Activated CD4-positive, alpha-beta T cell treated with anti-CD3 and anti-CD28 coated beads, Interleukin-2, amount 50 U/mL, for 4 hours (primary cell): ENCODE measurements at regions not wholly inside any gene's neighbourhood (a gene's known extent, or its start where the extent isn't known, plus 50 kb on each side); places are given as distances from the start of the nearest gene placed in this dataset.

Source experiments
- DNase-seq, 2 experiments: peaks; one replicate each; pipeline ENCODE4 v3.0.0-alpha.2; 2020

DNA sequence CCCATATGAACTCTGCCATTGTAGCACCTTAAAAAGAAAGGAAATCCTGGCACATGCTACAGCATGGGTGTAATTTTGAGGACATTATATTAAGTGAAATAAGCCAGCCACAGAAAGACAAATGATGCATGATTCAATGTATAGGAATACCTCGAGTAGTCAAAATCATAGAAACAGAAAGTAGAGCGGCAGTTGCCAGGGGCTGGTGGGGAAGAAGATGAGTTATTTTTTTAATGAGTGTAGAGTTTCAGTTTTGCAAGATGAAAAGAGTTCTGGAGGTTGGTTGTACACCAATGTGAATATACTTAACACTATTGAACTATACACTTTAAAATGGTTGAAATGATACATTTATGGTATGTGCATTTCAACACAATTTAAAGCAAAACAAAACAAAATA is 133.0 kb downstream of the ZDHHC21 start:
- no peak for DNase-seq

DNA sequence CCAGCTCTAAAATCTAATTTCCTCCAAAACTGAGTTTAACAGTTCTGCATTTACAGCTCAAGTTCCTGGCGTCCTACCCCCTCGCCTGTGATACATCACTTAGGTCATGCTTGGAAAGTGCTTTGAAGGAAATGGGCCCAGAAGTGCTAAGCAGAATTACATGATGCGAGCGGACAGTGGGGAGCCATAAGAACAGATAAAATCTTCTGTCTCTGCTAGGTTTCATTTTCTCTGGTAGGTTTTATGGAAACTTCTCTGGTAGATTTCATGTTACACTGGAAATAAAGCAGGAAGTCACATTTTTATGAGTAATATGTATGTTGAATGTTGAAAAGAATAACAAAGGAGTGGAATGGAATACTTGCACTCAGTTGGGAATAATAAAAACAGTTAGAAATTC is 138.3 kb downstream of the ZDHHC21 start:
- DNase-seq, result no peak

DNA sequence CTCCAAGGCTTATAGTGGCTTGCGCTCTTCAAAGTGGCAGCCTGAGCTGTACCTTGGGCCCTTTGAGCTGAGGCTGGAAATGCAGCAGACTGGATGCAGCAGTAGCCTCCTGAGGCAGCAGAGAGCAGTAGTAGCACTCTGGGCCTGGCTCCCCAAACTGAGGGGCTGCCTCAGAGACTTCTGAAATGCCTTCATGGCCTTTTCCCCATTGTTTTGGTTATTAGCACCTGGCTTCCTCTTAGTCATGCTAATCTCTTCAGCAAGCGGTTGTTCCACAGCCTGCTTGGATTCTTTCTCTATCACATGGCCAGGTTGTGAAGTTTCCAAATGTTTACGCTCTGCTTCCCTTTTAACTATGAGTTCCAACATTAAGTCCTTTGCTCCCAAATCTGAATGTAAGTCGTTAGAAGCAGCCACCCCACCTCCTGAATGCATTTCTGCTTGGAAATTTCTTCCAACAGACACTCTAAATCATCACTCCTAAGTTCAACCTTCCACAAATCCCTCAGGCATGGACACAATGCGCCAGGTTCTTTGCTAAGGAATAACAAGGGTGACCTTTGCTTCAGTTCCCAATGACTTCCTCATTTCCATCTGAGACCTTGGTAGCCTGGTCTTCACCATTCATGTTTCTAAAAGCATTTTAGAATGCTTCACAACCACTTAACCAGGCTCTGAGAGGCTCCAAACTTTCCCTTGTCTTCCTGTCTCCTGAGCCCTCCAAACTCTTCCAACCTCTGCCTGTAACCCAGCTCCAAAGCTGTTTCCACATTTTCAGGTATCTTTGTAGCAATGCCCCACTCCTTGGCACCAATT is 145.8 kb downstream of the ZDHHC21 start:
- DNase-seq, result no peak

DNA sequence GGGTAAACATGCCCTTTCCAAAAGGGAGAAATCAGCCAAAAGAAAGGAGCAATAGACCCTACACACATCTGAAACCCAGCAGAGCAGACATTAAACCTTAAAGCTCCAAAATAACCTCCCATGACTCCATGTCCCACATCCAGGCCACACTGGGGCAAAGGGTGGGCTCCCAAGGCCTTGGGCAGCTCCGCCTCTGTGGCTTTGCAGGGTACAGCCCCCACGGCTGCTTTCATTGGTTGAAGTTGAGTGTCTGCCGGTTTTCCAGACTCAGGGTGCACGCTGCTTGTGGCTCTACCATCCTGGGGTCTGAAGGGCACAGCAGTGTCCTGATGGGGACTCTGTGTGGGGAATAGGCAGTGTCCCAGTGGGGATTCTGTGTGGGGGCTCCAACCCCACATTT is 146.5 kb downstream of the ZDHHC21 start:
- no peak for DNase-seq

DNA sequence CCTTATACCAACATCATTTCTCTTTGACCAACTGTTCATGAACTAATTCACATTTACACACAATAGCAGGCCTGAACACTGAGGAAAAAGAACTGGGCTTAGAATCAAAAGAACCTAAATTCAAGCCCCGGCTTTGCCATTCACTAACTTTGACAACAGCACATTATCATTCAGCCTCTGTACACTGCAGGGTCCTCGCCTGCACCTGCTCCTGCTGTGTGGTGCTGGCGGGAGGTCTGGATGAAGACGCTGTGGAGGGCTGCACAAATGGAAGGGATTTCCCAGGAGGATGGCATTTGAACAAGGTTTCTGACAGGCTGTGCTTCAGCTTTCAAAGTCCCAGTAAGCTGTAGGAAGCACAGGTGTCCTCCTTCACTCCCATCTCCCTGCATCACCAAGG is 151.2 kb downstream of the ZDHHC21 start:
- no peak for DNase-seq

DNA sequence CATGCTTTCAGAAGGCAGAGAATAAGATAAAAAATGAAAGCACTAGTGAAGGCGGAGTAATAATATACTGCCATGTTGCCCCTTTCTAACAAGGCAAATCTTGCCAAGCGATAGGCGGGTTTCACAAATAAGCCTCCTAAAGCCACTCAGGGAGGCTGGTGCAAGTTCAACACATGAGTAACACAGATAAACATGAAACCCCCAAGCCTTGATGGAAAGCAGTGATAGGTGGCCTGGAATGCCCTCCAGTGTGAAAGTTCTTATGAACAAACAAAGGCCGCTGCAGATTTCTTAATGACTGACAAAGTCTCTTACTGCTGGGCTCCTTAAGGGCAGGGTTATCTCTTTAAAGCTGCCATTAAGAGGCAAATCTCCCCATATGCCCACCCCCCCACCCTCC is 154.7 kb downstream of the ZDHHC21 start:
- no peak for DNase-seq

DNA sequence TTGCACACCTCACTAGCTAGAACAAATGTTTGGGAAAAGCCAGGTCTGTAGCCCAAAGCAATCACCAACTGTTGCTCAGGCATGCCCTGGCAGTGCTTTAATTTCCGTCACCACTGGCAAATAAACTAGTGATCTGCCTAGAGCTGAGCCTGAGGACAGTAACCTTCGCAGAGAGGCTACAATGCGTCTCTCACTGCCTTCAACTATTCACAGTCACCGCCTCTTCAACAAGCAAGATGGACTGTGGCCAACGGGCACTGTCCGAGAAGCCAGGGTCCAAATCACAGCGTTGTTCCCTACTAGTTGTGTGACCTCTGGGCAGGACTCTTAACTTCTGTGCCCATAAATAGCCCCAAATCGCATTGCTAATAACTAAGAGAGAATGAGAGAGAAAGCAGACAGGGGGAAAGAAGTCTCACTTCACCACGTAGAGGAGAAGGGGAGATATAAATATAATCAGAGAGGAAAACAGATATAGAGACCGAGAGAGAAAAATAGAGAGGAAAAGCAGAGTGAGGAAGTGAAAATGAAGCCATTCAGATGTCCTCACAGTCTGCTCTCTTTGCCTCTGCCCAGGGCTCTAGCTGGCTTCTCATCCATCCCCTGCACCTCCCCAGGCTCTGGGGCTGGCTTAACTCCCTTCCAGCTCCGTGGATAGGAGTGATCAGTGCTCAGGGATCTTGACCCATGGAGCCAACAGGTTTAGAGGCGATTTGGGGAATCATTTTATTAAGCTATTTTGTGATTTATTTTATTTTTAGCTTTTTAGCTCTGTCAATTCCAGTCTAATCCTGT is 157.9 kb downstream of the ZDHHC21 start:
- DNase-seq, result no peak

DNA sequence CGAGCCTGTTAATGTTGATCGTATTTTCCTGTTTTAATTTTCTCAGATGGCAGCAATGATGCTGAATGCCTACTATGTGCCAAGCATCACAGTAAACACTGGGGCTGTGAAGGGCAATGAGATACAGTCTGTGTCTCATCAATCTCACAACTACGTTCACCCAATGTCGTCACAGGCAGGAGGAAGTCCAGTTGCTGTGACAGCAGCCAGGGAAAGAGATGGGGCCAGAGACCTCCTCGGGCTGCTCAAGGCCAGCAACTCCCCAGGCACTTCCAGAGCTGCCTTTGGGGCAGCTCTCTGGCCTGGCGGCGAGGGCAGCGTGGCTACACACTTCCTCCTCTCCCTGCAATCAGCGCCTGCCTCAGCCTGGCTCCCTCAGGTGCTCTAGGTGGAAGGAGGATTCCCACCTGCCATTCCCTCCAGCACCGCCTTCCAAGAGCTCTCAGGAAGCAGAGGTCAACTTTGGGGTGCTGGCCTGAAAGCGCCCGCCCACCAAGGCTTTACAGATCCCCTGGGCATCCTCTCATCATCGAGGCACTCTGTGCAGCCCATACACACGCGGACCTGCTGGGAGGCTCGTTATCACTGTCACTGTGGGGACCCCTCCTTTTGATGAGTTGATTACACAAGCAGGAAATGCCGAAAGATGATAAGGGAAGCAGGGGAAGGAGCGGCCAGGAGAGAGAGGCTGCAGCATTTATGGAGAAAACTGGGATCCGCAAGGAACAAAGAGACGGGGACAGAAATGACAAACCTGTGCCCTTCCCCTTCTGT is 159.2 kb downstream of the ZDHHC21 start:
- DNase-seq, result no peak

DNA sequence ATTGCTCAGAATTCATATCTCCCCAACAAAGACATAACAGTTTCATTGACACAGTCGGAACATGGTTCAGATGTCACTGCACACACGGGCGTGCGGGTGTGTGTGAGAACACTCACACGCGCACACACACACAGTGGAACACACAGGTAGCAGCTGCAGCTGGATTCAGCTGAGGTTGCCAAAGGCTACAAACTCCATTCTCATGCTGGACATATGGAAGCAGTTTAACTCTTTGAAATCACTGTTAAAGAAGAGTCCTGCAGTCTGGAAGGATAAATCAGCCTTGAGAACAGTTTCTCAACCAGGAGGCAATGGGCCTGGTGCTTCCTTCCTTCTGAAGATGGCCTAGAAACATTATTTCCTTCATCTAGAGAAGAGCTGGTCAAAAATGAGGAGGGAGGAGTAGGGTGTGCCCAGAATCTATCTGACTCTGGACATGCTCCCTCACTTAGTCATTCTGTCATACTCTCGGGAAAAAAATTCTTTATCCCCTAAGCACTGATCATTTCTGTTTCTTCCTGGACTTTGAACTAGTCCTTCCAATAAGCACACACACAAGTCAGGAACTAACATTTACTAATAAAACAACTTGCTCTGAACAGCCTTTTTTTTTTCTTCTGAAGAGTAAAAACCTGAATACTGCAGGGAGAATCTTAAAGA is 160.6 kb downstream of the ZDHHC21 start:
- no peak for DNase-seq

DNA sequence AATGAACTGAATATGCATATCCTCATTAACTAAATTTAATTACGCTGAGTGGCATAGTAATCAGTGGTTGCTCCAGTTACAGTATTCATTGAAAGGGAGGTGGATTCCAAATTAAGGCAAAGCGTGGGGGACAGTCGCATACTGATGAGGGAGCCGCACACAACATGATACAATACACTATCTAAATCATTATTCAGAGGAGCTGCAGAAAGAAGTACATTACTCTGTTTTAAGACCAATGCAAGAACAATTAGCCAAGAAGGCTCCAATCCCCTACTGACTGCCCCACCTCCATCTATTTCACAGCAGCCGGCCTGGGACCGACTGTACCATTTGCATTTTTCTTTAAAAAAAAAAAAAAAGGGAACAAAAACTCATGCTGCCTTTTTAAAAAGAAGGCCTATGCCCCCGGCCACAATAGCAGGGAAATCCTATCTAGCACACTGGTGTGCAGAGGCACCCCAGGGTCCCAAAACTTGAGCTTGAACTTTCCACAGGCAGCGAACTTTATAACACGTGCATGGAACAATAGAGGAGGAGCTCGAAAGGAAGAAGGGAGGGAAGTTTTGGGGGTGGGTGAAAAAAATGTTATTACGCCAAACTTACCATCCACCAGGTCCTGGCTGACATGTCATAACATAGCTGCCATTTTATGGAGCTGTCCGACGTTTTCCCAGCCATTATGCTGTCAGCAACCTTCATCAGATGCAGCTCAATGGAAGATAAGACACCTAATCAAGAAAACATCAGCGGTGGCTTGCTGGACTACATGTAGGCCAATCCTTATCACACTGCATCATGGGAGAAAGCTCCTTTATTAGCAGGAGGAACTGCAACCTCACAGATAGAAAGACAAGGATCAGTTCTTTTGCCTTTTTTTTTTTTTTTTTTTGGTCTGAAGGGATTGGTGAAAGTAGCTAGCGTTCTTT is 161.6 kb downstream of the ZDHHC21 start:
- no peak for DNase-seq

DNA sequence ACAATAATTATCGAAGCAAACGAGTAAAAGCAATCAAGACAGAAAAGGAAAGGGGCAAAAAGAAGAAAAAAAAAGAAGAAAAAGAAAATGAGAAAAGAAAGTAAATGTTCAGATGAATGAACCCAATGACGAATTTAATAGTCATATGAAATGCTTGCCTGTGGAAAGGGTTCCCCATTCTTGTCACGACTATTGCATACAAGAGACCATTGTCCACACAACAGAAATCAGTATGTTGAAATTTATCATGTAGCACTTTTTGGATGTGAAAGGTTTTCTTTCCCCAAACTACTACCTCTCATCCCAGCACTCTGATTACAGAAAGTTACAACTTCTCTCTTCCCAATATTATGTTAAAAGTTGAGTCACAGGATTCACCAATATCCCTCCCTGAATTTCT is 162.4 kb downstream of the ZDHHC21 start:
- DNase-seq, result no peak

DNA sequence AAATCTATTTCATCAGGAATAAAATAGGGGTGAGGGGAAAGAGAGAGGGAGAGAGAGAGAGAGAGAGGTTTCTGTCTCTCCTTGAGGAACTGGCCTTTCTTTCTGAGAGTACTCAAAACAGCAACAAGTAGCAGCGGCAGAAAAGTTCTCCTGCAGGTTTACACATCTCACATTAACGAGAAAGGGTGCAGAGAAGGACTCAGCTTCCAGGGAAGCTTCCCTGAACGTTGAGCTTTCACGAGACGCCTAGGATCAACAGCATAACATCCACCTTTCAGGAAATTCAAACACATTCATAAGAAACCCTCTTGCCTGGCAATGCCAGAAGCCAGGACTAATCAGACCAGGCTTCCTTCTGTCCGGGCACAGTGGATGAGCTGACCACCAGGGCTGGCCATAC is 162.9 kb downstream of the ZDHHC21 start:
- DNase-seq, result no peak

DNA sequence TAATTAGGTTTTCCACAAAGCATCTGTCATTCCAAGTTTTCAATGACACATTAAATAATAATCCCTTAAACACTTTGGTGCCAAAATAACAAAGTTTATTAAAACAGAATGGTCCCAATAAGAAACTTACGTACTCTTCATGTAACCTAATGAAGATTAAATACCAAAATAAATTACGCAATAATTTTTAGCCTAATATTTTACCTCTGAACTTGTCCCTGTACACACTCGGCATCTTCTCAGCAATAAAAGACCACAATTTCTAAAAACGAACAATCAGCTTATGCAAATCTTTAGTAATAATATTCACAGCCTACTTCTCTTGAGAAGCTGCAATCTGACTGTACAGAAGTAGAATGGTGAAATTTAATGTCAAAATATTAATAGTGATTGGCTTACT is 163.6 kb downstream of the ZDHHC21 start:
- no peak for DNase-seq

DNA sequence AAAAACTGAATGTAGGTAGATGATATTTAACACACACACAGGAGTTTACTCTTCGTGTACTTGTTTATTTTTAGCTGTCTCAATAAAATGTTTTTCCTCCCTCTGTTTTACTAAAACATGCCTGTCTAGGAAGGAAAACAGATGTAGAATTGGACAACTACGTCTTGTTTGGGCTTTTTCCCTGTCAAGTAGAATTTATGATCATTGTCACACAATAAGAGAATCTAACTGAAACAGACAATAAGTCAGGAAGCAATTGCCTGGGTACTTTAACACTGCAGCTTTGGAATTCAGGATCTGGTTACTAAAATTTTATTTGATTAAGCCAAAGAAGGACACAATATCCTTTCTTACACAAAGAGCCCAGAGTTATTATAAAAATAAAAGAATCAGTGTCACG is 164.2 kb downstream of the ZDHHC21 start:
- no peak for DNase-seq

DNA sequence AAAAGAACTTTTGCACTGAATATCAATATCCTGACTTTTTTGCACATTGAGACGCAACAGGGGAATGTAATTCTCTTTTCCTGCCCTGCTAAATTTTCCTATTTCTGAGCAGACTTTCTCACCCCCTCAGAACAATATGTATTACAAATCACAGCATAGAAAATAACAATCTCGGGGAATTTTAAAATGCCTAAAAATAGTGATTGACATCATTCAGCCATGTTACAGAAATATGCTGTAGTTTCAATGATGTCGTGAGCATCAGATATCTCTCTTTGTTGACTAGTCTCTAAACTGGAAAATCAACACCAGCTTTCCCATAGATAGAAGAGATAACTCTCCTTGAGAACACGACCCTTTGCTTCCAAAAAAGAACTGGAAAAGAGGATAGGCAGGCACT is 166.7 kb downstream of the ZDHHC21 start:
- no peak for DNase-seq

DNA sequence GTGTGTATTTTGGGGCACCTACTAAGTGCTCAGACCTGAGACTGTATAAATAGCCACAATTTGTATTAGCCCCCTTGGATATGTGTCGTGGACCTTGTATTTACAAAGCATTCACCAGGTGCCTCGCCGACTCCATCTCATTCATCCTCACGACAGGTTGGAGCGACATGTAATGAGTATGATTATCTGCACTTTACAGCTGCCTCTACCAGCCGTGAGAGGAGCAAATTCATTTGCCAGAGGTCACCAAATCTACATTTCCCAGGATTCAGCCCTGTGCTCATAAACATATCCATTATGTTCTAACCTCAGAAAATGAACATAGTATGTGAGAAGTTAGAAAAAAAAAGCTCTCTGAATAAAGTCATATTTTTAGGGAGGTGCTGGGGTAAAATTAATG is 167.4 kb downstream of the ZDHHC21 start:
- no peak for DNase-seq

DNA sequence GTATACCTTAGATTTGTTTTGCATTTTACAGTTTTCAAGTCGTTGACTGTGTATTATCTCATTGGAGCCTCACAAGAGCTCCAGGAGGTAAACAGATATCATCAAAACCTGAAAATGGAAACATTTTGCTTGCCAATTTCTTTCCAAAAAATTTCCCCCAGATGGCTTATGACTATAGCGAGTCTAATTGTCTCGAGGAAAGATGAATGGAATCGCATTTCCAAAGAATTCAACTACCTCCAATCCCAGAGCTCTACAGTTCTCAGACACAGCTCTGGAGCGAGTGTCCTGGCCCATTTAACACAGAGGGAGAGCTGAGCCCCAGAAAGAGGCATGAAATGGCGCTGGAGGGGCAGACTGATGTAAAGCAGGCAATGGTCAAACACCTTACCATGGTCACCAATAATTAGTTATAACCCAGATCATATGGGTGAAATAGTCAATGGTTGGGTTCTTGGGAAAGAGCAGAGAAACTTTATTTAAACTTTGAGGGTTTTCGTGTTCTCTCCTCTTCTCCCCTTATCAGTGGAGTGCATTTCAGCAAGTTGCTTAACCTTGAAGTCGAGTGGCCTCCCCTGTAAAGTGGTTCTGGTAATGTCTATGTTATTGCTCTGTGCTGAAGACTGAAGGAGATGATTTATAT is 168.2 kb downstream of the ZDHHC21 start:
- no peak for DNase-seq

DNA sequence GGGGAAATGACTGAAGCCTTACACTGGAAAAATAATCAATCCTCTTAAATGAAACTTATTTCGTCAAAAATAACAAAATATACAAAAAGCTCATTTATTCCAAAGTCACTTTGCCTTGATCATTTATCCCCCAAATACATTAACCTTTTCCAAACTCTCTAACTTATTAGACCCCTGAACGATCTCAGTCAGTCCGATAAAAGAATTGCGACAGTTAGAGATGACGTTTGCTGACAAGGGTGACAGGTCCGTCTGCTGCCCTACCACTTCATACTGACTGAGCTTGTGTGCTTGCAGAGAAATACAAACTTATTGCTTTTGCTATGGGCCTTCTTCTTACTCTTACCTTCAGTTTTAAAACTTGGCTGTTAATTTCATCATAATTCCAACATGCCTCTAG is 169.7 kb downstream of the ZDHHC21 start:
- DNase-seq, result no peak

DNA sequence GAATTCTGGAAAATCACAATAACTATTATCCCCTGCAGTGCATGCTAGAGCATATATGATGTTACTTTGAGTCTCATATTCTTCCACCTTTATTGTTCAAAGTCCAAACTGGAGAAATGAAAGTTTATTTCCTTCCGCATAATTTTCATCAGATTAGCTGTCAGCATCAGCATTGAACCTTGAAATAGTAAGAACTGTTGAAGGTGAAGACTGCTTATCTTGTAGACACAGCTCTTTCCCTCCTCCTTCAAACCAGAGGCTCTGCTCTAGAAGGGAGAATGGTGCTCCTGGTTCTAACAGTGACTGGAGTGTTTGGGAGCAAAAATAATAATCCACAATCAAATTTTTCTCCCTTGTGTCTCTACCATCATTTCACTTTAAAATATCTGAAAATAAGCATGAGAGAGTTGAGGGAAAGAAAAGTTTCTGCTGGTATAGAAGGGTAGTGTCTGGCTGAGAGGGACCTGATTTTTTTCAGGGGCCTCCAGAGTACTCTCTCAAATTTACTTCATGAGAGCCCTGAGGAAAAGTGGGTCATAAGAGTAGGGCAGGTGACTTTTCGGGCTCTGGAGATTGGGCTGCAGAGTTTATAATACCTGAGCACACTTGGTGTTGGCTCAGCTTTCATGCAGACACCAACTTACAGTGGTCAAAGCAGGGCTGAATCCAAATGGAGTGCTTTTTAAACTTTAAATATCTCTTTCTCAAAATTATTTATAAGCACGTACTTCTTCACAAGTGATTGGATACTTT is 170.4 kb downstream of the ZDHHC21 start:
- DNase-seq, result no peak

DNA sequence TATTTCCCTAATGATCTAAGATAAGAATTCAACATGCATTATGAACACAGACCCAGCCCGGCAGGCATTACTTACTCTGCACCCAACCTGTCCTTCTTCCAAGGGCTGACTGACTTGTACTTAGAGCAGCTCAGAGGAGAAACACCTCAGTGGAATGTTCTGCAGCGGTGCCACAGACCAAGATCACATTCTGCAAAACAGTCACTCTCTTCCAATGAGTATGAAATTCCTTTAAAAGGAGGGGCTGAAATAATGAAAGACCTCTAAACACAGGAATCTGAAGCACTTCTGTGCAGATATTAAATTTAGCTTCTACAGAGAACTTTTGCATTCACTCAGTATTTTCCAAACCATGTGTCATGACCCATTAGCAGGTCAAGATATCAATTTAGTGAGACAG is 172.9 kb downstream of the ZDHHC21 start:
- DNase-seq, result no peak
